HepG2 (cell line): ENCODE measurements at regions not wholly inside any gene's neighbourhood (a gene's known extent, or its start where the extent isn't known, plus 50 kb on each side); places are given as distances from the start of the nearest gene placed in this dataset.

ENCODE experiments used
- E2F1 ChIP-seq: sonication (generic); formaldehyde crosslinking; IDR thresholded peaks from 2 replicates; pipeline ENCODE4 v1.5.0; 2020; ENCODE audit warnings: missing genetic modification reagents
- GMEB2 ChIP-seq: IDR thresholded peaks from 2 replicates; pipeline ENCODE4 v1.6.1; 2016; ENCODE audit warnings: missing biosample characterization, missing genetic modification reagents, low read depth
- GTF3A ChIP-seq: sonication (generic); formaldehyde crosslinking; conservative IDR thresholded peaks from 2 replicates; pipeline ENCODE4 v1.4.0; 2020; ENCODE audit warnings: mild to moderate bottlenecking, missing genetic modification reagents
- KMT2B ChIP-seq: IDR thresholded peaks from 2 replicates; pipeline ENCODE4 v1.6.1; 2016; ENCODE audit warnings: missing genetic modification reagents, missing compliant biosample characterization
- MXD1 ChIP-seq: sonication (generic); formaldehyde crosslinking; IDR thresholded peaks from 2 replicates; pipeline ENCODE4 v1.4.0; 2020; ENCODE audit warnings: mild to moderate bottlenecking, missing genetic modification reagents
- NCOA2 ChIP-seq: sonication (generic); formaldehyde crosslinking; IDR thresholded peaks from 2 replicates; pipeline ENCODE4 v1.8.0; 2022; ENCODE audit warnings: inconsistent platforms
- SIX1 ChIP-seq: sonication (generic); formaldehyde crosslinking; IDR thresholded peaks from 2 replicates; pipeline ENCODE4 v1.4.0; 2020; ENCODE audit warnings: missing genetic modification reagents, borderline replicate concordance
- SIX4 ChIP-seq: sonication (generic); formaldehyde crosslinking; IDR thresholded peaks from 2 replicates; pipeline ENCODE4 v1.4.0; 2020; ENCODE audit warnings: missing genetic modification reagents
- SOX13 ChIP-seq, 3 experiments: fragments of 450-650 bp in 1 of 3; sonication (generic) in 1 of 3; formaldehyde crosslinking in 1 of 3; IDR thresholded peaks in 2 of 3; conservative IDR thresholded peaks in 1 of 3; 2 replicates each; pipeline versions ENCODE4 v1.5.0 to v1.6.1; 2016 to 2020; ENCODE audit warnings: antibody characterized with exemption in 1 of 3, mild to moderate bottlenecking in 1 of 3, missing compliant biosample characterization in 1 of 3, missing genetic modification reagents in 1 of 3, moderate library complexity in 1 of 3
- THAP11 ChIP-seq: IDR thresholded peaks from 2 replicates; pipeline ENCODE4 v1.6.1; 2016; ENCODE audit warnings: missing biosample characterization, missing genetic modification reagents
- ZFAT ChIP-seq: sonication (generic); formaldehyde crosslinking; conservative IDR thresholded peaks from 2 replicates; pipeline ENCODE4 v1.8.1; 2023; ENCODE audit warnings: missing genetic modification reagents, inconsistent platforms
- ZNF619 ChIP-seq: sonication (generic); formaldehyde crosslinking; IDR thresholded peaks from 2 replicates; pipeline ENCODE4 v1.4.0; 2020; ENCODE audit warnings: mild to moderate bottlenecking, missing genetic modification reagents
- ZNF7 ChIP-seq: IDR thresholded peaks from 2 replicates; pipeline ENCODE4 v1.6.1; 2016; ENCODE audit warnings: missing biosample characterization, missing genetic modification reagents
- TF ChIP-seq, protein P1 (sequence below): sonication (generic); formaldehyde crosslinking; IDR thresholded peaks from 2 replicates; pipeline ENCODE4 v1.9.0; 2021; ENCODE audit warnings: missing genetic modification reagents, borderline replicate concordance
- TF ChIP-seq, protein P2 (sequence below), 2 experiments: sonication (generic) in 1 of 2; formaldehyde crosslinking in 1 of 2; IDR thresholded peaks; 2 replicates each; pipeline versions ENCODE4 v1.6.1 to v1.9.0; 2014 to 2022; ENCODE audit warnings: antibody characterized with exemption in 1 of 2, borderline replicate concordance in 1 of 2, inconsistent platforms in 1 of 2, low read depth in 1 of 2, missing genetic modification reagents in 1 of 2

DNA sequence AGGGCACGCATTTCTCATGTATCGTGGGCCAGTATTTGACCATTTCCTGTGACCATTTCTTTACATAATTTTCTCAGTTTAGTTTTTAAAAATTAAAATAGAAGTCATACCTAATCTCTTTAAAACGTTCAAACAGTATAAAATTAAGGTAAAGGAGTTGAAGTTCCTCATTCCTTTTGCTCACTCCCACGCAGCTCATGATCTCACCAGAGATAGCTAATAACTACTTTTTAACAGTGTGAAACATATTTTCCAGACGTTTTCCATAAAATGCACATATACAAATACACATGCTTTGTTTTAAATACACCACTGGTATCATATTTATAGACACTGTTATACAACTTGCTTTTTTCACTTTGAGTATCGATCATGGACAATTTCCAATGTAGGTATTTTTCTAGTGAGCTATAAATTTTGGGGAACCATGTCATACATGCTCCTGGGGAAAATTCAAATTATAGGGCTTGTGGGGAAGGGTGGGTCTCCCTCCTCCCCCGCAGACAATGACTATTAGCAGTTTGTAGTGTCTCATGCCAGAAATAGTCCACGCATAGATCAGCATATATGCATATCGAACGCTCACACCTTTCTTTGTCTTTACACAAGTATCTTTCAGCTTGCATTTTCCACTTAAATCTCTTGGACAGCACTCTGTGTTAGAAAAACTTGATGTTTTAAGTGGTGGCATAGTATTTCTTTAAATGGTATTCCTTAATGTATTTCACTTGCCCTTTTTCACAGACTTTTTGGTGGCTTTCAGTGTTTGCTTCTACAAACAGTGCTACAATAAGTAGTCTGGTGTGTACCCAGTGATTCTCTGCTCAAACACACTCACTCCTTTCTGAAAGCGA, 145.5 kb upstream of the ZNF217 start (continued):
- peak; percentile 11; the same call in 1 of the 2 replicates for TF ChIP-seq KMT2B (CRISPR knock-in tag)
- 0 out of 2 replicates have a peak, but pooled peaks have one; percentile 53 for TF ChIP-seq SIX4 (CRISPR knock-in tag)
- TF ChIP-seq, protein P1, sequence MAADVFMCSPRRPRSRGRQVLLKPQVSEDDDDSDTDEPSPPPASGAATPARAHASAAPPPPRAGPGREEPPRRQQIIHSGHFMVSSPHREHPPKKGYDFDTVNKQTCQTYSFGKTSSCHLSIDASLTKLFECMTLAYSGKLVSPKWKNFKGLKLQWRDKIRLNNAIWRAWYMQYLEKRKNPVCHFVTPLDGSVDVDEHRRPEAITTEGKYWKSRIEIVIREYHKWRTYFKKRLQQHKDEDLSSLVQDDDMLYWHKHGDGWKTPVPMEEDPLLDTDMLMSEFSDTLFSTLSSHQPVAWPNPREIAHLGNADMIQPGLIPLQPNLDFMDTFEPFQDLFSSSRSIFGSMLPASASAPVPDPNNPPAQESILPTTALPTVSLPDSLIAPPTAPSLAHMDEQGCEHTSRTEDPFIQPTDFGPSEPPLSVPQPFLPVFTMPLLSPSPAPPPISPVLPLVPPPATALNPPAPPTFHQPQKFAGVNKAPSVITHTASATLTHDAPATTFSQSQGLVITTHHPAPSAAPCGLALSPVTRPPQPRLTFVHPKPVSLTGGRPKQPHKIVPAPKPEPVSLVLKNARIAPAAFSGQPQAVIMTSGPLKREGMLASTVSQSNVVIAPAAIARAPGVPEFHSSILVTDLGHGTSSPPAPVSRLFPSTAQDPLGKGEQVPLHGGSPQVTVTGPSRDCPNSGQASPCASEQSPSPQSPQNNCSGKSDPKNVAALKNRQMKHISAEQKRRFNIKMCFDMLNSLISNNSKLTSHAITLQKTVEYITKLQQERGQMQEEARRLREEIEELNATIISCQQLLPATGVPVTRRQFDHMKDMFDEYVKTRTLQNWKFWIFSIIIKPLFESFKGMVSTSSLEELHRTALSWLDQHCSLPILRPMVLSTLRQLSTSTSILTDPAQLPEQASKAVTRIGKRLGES (CRISPR knock-in tag), result 0 out of 2 replicates have a peak, but pooled peaks have one; percentile 49
- no peak for TF ChIP-seq ZNF619 (CRISPR knock-in tag)
- no peak for TF ChIP-seq MXD1 (CRISPR knock-in tag)
- TF ChIP-seq ZFAT (CRISPR knock-in tag), result 0 out of 2 replicates have a peak, but pooled peaks have one; percentile 51
- no peak for TF ChIP-seq GTF3A (CRISPR knock-in tag)
- TF ChIP-seq GMEB2 (CRISPR knock-in tag), result no peak
- TF ChIP-seq ZNF7, result peak; percentile 62
- 0 out of 2 replicates have a peak, but pooled peaks have one; percentile 8 for TF ChIP-seq E2F1 (CRISPR knock-in tag)
- TF ChIP-seq THAP11 (CRISPR knock-in tag), result peak; percentile 14; the same call in 1 of the 2 replicates
- peak; percentile 16; the same call in 1 of the 2 replicates for TF ChIP-seq SIX1 (CRISPR knock-in tag)
- TF ChIP-seq SOX13 (IDR thresholded peaks at IDR 0.05), result no peak
- peak in 1 of 2 experiments; percentile 59; a peak in 1 of 4 replicates for TF ChIP-seq SOX13 (CRISPR knock-in tag; conservative IDR thresholded peaks at IDR 0.05 in 1 of 2, IDR thresholded peaks at IDR 0.05 in 1 of 2)
- TF ChIP-seq, protein P2, sequence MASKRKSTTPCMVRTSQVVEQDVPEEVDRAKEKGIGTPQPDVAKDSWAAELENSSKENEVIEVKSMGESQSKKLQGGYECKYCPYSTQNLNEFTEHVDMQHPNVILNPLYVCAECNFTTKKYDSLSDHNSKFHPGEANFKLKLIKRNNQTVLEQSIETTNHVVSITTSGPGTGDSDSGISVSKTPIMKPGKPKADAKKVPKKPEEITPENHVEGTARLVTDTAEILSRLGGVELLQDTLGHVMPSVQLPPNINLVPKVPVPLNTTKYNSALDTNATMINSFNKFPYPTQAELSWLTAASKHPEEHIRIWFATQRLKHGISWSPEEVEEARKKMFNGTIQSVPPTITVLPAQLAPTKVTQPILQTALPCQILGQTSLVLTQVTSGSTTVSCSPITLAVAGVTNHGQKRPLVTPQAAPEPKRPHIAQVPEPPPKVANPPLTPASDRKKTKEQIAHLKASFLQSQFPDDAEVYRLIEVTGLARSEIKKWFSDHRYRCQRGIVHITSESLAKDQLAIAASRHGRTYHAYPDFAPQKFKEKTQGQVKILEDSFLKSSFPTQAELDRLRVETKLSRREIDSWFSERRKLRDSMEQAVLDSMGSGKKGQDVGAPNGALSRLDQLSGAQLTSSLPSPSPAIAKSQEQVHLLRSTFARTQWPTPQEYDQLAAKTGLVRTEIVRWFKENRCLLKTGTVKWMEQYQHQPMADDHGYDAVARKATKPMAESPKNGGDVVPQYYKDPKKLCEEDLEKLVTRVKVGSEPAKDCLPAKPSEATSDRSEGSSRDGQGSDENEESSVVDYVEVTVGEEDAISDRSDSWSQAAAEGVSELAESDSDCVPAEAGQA (IDR thresholded peaks at IDR 0.05; ENCODE audit: low read depth), result no peak
- TF ChIP-seq, protein P2 (CRISPR knock-in tag; IDR thresholded peaks at IDR 0.05; ENCODE audit: borderline replicate concordance), result peak; percentile 55; the same call in 1 of the 2 replicates
- peak; percentile 52 for TF ChIP-seq NCOA2 (CRISPR knock-in tag)
